ENCODE measurements at regions not wholly inside any gene's neighbourhood (a gene's known extent, or its start where the extent isn't known, plus 50 kb on each side); places are given as distances from the start of the nearest gene placed in this dataset.
"Not testable (repeated sequence)": the region's sequence is repeated elsewhere in the genome, so short reads cannot be mapped to it uniquely, and the experiment has no call there.

- no peak for DNase-seq
Observed at GRCh38 chr3:18987862-18988447, 160.4 kb upstream of the KCNH8 start.

DNA sequence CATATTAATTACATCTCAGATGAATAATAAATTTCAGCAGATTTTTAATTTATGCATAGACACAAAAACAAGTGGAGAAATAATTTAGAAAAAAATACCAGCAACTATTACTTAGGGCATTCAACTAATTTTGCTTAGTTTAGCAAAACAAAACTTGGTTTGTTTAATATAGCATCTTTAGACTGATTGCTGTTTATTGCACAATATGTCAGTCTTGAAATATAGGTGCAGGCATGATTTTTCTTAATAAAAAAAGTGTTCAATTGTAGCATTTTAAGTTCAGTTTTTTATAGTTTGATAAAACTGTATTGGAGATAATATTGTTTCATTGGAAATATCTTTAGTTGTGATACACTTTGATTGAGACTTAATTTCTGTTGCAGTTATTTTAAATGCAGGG, 161.2 kb upstream of the KCNH8 start:
- DNase-seq = no peak

DNA sequence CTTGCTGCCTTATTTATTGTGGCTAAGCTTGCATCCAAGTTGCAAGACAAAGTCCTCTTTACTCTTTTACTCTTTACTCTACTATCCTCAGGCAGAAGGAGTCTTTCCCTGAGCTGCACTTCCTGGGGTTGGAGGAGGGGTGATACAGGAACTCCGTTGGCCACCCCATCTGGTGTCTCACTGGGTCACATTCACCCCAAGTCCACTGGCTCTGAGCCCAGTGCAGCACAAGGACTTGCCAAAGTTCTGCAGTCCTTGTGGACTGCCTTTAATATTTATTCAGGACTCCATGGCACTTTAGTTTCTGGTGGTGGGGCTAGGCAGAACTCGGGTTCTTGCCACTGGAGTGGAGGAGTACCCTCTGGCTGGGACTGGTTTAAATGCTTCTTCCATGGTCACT, 165.4 kb upstream of the KCNH8 start:
- DNase-seq = no peak

DNA sequence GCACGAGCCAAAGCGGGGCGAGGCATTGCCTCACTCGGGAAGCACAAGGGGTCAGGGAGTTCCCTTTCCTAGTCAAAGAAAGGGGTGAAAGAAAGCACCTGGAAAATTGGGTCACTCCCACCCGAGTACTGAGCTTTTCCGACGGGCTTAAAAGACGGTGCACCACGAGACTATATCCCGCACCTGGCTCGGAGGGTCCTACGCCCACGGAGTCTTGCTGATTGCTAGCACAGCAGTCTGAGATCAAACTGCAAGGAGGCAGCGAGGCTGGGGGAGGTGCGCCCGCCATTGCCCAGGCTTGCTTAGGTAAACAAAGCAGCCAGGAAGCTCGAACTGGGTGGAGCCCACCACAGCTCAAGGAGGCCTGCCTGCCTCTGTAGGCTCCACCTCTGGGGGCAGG, 172.2 kb upstream of the KCNH8 start:
- not testable (repeated sequence) for DNase-seq

DNA sequence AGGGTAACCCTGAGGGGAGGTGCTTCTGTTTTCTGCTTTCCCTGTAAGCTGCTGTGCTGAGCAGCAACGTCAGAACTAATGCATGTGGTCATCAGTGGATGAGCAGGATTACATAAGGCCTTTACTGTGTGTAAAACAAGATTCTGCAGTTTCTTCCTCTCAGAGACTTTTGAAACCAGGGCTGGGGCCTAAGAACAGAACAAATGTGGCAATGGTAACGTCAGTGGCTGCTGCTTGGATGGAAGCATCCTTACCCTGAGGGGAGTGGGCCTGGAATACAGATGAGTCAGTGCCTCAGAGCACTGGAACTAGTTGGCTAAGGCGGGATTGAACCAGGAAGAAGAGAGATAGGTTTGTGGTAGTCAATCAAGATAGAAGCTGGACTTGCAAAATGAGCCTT, 180.2 kb upstream of the KCNH8 start:
- no peak for DNase-seq

DNA sequence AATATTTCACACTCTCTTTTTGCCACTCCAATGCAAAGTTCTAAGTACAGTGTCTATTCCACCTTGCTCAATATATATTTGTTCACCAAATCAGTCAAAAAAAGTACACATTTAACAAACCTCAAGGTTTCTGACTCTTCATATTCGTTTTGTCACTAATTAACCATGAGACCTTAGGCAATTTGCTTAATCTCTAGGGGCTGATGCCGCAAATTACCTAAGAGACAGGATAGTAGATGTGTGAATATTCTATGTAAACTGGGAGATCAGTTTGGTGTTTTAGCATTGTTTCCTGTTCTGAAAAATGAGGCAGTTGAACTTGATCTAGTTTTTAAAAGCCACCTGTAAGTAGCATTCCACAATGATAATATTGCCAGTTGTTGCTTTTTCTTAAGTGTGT, 182.5 kb upstream of the KCNH8 start:
- no peak for DNase-seq

GRCh38 chr3:18964640-18965039, 183.7 kb upstream of the KCNH8 start:
- no peak for DNase-seq

- DNase-seq = no peak
Observed at GRCh38 chr3:18951333-18951732, 197.0 kb upstream of the KCNH8 start.

DNA sequence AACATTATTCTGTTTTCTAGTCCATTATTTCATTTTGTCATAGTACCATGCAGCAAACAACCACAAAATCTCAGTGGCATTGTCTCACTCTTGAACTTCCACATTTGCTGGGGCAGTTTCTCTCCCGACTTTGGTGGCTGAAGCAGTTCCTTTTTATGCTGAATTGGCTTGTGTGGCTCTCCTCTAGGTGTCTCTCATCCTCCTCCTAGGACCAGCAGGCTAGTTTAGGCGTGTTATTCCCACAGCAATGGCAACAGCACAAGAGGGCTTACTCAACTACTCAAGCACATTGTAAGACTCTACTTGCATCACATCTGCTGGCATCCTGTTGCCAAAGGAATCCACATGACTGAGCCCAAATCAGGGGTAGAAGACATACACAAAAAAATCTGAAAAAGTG, 201.8 kb upstream of the KCNH8 start:
- no peak for DNase-seq

- no peak for DNase-seq
Observed at GRCh38 chr3:18937574-18937973, 210.7 kb upstream of the KCNH8 start.

- no peak for DNase-seq
Observed at GRCh38 chr3:18919158-18919557, 229.2 kb upstream of the KCNH8 start.

DNA sequence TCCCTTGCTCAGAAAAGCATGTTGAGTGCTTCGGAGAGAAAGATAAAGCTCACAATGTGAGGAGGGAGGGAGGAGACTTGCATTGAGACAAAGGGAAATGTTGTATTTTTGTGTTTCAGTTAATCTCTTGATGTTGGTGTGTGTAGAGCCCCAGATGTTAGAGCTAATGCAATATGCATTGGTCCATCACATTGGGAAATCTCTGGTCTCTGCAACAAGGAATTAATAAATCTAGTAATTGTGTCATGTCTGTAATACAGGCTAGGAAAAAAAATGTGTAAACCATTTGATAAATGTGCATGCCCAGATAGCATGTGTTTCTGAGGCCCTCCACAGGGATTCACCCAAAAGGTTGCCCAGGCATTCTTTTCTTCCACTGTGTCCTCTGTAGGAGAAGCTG, 230.4 kb upstream of the KCNH8 start:
- DNase-seq = no peak

DNA sequence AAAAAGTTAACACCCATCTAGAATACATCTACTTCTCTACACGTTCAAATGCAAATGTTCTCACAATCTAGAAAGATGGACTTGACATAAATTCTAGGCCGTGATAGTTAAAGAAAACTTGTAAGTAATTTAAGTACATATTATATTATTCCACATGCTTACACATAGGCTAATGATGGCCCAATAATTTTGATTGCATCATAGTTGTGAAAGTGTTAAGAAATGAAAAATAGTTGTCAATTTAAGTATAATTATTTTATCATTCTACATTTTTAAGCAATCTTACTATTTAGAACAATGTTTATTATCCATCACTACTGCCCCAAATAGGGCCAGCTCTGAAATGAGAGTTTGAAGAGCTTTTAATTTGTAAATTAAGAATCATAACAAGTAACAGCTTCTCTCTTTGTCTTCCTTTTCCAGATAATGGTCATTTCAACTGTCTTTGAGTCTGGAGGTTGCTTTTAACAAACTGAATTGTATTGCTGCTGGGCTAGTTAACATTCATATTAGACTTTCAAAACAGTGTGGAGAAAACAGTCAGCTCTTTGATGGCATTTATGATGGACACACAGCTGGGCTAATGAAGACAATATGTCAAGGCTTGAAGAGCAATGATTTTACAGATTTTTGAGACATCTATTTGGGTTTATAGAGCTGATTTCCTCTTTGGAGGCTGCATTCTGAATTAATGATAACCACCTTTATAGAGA, 246.1 kb upstream of the KCNH8 start:
- DNase-seq = no peak

- DNase-seq = no peak
Observed at GRCh38 chr3:18901571-18901970, 246.7 kb upstream of the KCNH8 start.

- no peak for DNase-seq
Observed at GRCh38 chr3:18900994-18901393, 247.3 kb upstream of the KCNH8 start.

- DNase-seq = no peak
Observed at GRCh38 chr3:18898911-18899310, 249.4 kb upstream of the KCNH8 start.

GRCh38 chr3:18892756-18893155, 255.6 kb upstream of the KCNH8 start:
- no peak for DNase-seq

- no peak for DNase-seq
Observed at GRCh38 chr3:18892047-18892446, 256.3 kb upstream of the KCNH8 start.

- DNase-seq = no peak
Observed at GRCh38 chr3:18891641-18892040, 256.7 kb upstream of the KCNH8 start.

DNA sequence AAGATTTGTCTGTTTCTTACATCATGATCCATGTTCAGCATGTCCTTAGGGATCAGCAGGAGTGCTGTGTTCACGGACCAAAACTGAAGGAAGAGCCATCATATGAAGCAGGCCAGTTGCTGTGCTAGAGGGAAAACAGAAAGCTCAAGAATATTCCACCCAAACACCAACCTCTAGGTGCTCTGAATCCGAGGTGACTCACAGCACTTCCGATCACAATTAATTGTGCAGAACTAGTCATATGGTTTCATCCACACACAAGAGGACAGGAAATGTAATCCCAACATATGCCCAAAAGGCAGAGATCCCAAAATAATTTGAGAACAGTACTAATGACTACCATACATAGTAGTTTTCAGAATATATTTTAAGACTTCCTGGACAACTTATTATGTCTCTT, 257.9 kb upstream of the KCNH8 start:
- DNase-seq = no peak

DNA sequence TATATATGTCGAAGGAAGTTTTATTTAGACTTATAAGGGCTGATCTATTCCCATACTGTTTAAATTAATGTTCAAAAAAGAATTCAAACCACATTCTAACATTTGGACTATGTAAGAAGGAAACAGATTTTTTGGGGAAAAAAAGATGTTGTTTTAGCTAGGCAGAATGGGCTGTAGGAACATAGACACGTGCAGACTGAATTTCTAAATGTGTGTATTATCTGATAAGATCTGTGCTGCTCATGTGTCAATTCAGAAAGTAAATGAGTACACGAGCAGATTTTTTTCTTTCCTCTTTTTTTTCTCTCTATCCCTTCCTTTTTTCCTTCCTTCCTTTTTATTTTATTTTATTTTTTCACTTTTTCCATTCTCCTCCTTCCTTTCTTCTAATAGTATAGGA, 259.5 kb upstream of the KCNH8 start:
- no peak for DNase-seq

GRCh38 chr3:18888370-18888769, 259.9 kb upstream of the KCNH8 start:
- DNase-seq = no peak

GRCh38 chr3:18886331-18886730, 262.0 kb upstream of the KCNH8 start:
- DNase-seq = no peak

- no peak for DNase-seq
Observed at GRCh38 chr3:18885612-18886011, 262.7 kb upstream of the KCNH8 start.

DNA sequence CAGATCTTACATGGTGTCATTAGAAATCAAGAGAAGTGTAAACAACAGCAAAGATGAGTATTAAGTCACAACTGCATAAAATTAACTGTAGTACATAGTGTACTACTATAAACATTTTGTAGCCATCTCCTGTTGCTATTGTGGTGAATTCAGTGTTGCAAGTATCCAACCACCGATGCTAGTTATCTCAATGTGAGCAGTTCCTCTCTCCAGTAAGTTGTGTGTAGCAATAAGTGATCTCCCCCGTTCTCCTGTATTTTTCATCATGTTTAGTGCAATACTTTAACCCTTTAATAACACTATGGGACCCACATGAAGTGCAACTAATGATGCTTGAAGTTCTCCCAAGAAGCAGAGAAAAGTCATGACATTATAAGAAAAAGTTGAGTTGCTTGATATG, 264.7 kb upstream of the KCNH8 start:
- DNase-seq = no peak
